Activated CD4-positive, alpha-beta T cell treated with anti-CD3 and anti-CD28 coated beads, Interleukin-2, amount 50 U/mL, for 16 hours (primary cell): ENCODE measurements at regions not wholly inside any gene's neighbourhood (a gene's known extent, or its start where the extent isn't known, plus 50 kb on each side); places are given as distances from the start of the nearest gene placed in this dataset.
"Not testable (repeated sequence)": the region's sequence is repeated elsewhere in the genome, so short reads cannot be mapped to it uniquely, and the experiment has no call there.

Source experiments
- DNase-seq: peaks from one replicate; pipeline ENCODE4 v3.0.0-alpha.2; 2020

DNA sequence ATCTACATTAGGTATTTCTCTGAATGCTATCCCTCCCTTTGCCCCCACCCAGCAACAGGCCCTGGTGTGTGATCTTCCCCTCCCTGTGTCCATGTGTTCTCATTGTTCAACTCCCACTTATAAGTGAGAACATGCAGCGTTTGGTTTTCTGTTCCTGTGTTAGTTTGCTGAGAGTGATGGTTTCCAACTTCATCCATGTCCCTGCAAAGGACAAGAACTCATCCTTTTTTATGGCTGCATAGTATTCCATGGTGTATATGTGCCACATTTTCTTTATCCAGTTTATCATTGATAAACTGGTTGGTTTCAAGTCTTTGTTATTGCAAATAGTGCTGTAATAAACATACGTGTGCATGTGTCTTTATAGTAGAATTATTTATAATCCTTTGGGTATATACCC, 55.5 kb upstream of the RASA1 start:
- DNase-seq: not testable (repeated sequence)

DNA sequence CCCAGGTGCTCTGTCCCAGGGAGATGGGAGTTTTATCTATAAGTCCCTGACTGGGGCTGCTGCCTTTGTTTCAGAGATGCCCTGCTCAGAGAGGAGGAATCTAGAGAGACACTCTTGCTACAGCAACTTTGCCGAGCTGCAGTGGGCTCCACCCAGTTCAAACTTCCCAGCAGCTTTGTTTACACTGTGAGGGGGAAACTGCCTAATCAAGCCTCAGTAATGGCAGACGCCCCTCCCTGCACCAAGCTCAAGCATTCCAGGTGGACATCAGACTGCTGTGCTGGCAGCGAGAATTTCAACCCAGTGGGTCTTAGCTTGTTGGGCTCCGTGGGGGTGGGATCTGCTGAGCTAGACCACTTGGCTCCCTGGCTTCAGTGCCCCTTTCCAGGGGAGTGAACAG, 50.2 kb upstream of the RASA1 start:
- not testable (repeated sequence) for DNase-seq
